GM12878 (cell line): ENCODE measurements at regions not wholly inside any gene's neighbourhood (a gene's known extent, or its start where the extent isn't known, plus 50 kb on each side); places are given as distances from the start of the nearest gene placed in this dataset.

Experiments used
- ATAC-seq: fragments of 200-7000 bp; cut with Tn5 transposase; 3 replicates; pipeline ENCODE4 v1.9.1; 2020; ENCODE audit warnings: mild to moderate bottlenecking, moderate library complexity
- BruUV-seq: library from RNA; stranded (reverse); fragments of 400-500 nt; replicated peaks from 2 replicates; lab custom pipeline; 2021; lab: Mats Ljungman, UMichigan
- CTCF ChIA-PET: fragments of 300-600 bp; sonication (Branson Sonifier 250); formaldehyde crosslinking; extraction: SDS; loops from one replicate; lab custom pipeline; 2021; ENCODE audit warnings: inconsistent platforms; lab: Yijun Ruan, JAX
- POLR2A ChIA-PET: fragments of 350-600 bp; formaldehyde crosslinking; extraction: SDS; loops from one replicate; lab custom pipeline; 2021; ENCODE audit warnings: inconsistent platforms; lab: Charles Lee
- RAD21 ChIA-PET: fragments of 300-600 bp; sonication (Branson Sonifier 250); formaldehyde crosslinking; loops from one replicate; lab custom pipeline; 2023; ENCODE audit warnings: antibody characterized with exemption; ENCODE audit not compliant: unreplicated experiment; lab: Charles Lee
- SMC1A ChIA-PET: fragments of 300-600 bp; sonication (Branson Sonifier 250); formaldehyde crosslinking; loops from one replicate; lab custom pipeline; 2023; ENCODE audit not compliant: unreplicated experiment, uncharacterized antibody; lab: Charles Lee
- DNase-seq: peaks from one replicate; pipeline ENCODE4 v3.0.0-alpha.2; 2011; ENCODE audit warnings: low read depth, low spot score
- FAIRE-seq: peaks from 3 replicates; lab custom pipeline; 2011; peaks lifted over from hg19 to GRCh38; lab: Jason Lieb, UNC
- H2AFZ ChIP-seq: 2 replicates; pipeline ENCODE4 v1.6.0; 2011; ENCODE audit warnings: low read depth, low read length, control low read depth; ENCODE audit not compliant: control insufficient read depth
- H3K27ac ChIP-seq: 2 replicates; pipeline ENCODE4 v1.5.1; 2011; ENCODE audit warnings: control low read depth; ENCODE audit not compliant: control insufficient read depth, insufficient read depth
- H3K27me3 ChIP-seq, 2 experiments: replicated peaks in 1 of 2; 2 replicates each; pipeline versions ENCODE4 v1.6.0 to v1.6.1; 2011; ENCODE audit warnings: low read length in 1 of 2; ENCODE audit not compliant: control insufficient read depth in 2 of 2, insufficient read depth in 2 of 2
- H3K36me3 ChIP-seq, 2 experiments: 2 replicates each; pipeline ENCODE4 v1.5.1; 2011; ENCODE audit warnings: low read length in 1 of 2; ENCODE audit not compliant: control insufficient read depth in 2 of 2, insufficient read depth in 2 of 2
- H3K4me1 ChIP-seq: 2 replicates; pipeline ENCODE4 v1.6.1; 2011; ENCODE audit warnings: mild to moderate bottlenecking, low read length, moderate library complexity, mixed read lengths; ENCODE audit not compliant: control insufficient read depth, insufficient read depth
- H3K4me2 ChIP-seq: 2 replicates; pipeline ENCODE4 v1.6.0; 2011; ENCODE audit warnings: control low read depth; ENCODE audit not compliant: control insufficient read depth, insufficient read depth
- H3K4me3 ChIP-seq: fragments of 200-600 bp; sonication (generic); 2 replicates; pipeline ENCODE4 v1.5.1; 2016
- H3K79me2 ChIP-seq: 2 replicates; pipeline ENCODE4 v1.6.0; 2011; ENCODE audit warnings: low read length; ENCODE audit not compliant: control insufficient read depth, insufficient read depth
- H3K9ac ChIP-seq: 2 replicates; pipeline ENCODE4 v1.8.0; 2011; ENCODE audit warnings: low read length, control low read depth, mixed read lengths; ENCODE audit not compliant: control insufficient read depth, insufficient read depth
- H3K9me3 ChIP-seq: replicated peaks from 3 replicates; pipeline ENCODE4 v1.5.1; 2011; ENCODE audit warnings: mild to moderate bottlenecking, low read length; ENCODE audit not compliant: control insufficient read depth, insufficient read depth
- H4K20me1 ChIP-seq: 2 replicates; pipeline ENCODE4 v1.6.0; 2011; ENCODE audit not compliant: control insufficient read depth, insufficient read depth
- CEBPB ChIP-seq, 2 experiments: fragments of 150-350 bp in 1 of 2; IDR thresholded peaks; 2 replicates each; pipeline ENCODE4 v1.6.1; 2012 to 2014; ENCODE audit warnings: low read depth in 2 of 2, low read length in 2 of 2, borderline replicate concordance in 1 of 2, inconsistent platforms in 1 of 2
- CHD4 ChIP-seq: fragments of 200-600 bp; sonication (generic); IDR thresholded peaks from 2 replicates; pipeline ENCODE4 v1.6.1; 2016; ENCODE audit warnings: mild to moderate bottlenecking
- CREB1 ChIP-seq: IDR thresholded peaks from 2 replicates; pipeline ENCODE4 v1.6.1; 2012; ENCODE audit warnings: low read depth, mild to moderate bottlenecking, inconsistent platforms
- ESRRA ChIP-seq: IDR thresholded peaks from 2 replicates; pipeline ENCODE4 v1.6.1; 2012; ENCODE audit warnings: mild to moderate bottlenecking, low read length, improper control_type of control experiment
- GABPA ChIP-seq: IDR thresholded peaks from 2 replicates; pipeline ENCODE4 v1.6.1; 2014; ENCODE audit warnings: antibody characterized with exemption, low read depth, mild to moderate bottlenecking, inconsistent platforms
- KAT2A ChIP-seq: conservative IDR thresholded peaks from 2 replicates; pipeline ENCODE4 v1.6.1; 2011; ENCODE audit warnings: low read depth, low read length; ENCODE audit not compliant: control insufficient read depth
- MEF2B ChIP-seq: fragments of 450-650 bp; IDR thresholded peaks from 2 replicates; pipeline ENCODE4 v1.6.1; 2018; ENCODE audit warnings: mild to moderate bottlenecking, moderate library complexity; ENCODE audit not compliant: partially characterized antibody, poor library complexity, severe bottlenecking
- NFYA ChIP-seq: IDR thresholded peaks from 2 replicates; pipeline ENCODE4 v1.6.1; 2011; ENCODE audit warnings: low read depth, mild to moderate bottlenecking, low read length, improper control_type of control experiment, borderline replicate concordance
- POLR2A ChIP-seq: IDR thresholded peaks from 2 replicates; pipeline ENCODE4 v1.6.1; 2011; ENCODE audit warnings: low read depth, mild to moderate bottlenecking, low read length
- SRF ChIP-seq, 2 experiments: IDR thresholded peaks; 2 replicates each; pipeline ENCODE4 v1.6.1; 2011; ENCODE audit warnings: low read depth in 2 of 2, low read length in 2 of 2, mild to moderate bottlenecking in 1 of 2, moderate library complexity in 1 of 2
- STAT1 ChIP-seq: fragments of 450-650 bp; conservative IDR thresholded peaks from 2 replicates; pipeline ENCODE4 v1.6.1; 2014; ENCODE audit warnings: antibody characterized with exemption, mild to moderate bottlenecking
- TCF3 ChIP-seq: IDR thresholded peaks from 2 replicates; pipeline ENCODE4 v1.6.1; 2012; ENCODE audit warnings: low read depth, mild to moderate bottlenecking, low read length, borderline replicate concordance; ENCODE audit not compliant: insufficient read depth
- ZNF274 ChIP-seq: IDR thresholded peaks from one replicate; pipeline ENCODE4 v1.8.0; 2011; ENCODE audit not compliant: insufficient read length, insufficient read depth
- ZNF592 ChIP-seq: fragments of 450-650 bp; IDR thresholded peaks from 2 replicates; pipeline ENCODE4 v1.6.1; 2017; ENCODE audit warnings: mild to moderate bottlenecking, moderate library complexity
- WGBS: methylation state at CpG from one replicate; pipeline ENCODE4 v1.1.6; 2016; ENCODE audit warnings: low lambda C conversion rate; ENCODE audit not compliant: insufficient replicate concordance, insufficient coverage; ENCODE audit errors: missing lambda C conversion rate; 5-methylcytosine and 5-hydroxymethylcytosine counted together
- in situ Hi-C: fragments of 300-500 bp; cut with MboI; formaldehyde crosslinking; loops from 9 replicates; pipeline ENCODE4 v1.14.3; 2018; ENCODE audit warnings: mixed read lengths
- intact Hi-C: fragments of 100-400 bp; cut with micrococcal nuclease; formaldehyde crosslinking; loops from one replicate; pipeline ENCODE4 v1.14.2; 2022; ENCODE audit not compliant: unreplicated experiment
- TF ChIP-seq, protein P1 (sequence below): IDR thresholded peaks from 2 replicates; pipeline ENCODE4 v1.6.1; 2011; ENCODE audit warnings: mild to moderate bottlenecking, low read depth, low read length, moderate library complexity; ENCODE audit not compliant: insufficient replicate concordance
- TF ChIP-seq, protein P2 (sequence below): IDR thresholded peaks from 2 replicates; pipeline ENCODE4 v1.6.1; 2012; ENCODE audit warnings: mild to moderate bottlenecking, low read depth, low read length

DNA sequence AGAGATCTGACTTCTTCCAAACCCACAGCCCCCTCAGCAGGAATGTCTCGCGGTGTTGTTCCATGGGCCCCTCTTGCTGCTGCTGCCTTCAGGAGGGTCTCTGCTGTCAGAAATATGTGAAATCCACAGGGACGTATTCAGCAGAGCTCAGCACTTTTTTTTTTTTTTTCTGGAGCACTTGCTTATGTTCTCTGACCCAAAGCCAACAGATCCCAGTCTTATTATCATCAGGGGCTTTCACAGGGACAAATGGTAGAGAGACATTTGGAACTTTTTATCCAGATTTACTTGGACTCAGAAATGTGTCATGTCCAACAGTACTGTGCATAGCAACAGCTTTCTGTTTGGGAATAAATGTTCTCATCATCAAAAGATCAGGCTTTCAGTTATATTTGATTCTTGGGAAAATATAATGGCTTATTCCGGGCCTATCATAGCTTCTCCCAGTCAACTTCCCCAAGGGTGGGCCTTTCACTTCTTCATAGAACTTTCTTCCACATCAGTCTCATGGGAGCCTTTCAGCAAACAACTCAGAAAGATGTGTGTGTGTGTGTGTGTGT is 332.7 kb downstream of the ZNF536 start:
- FAIRE-seq: no peak
- BruUV-seq: no TSS peak
- no peaks in the 10 kb centered on the region; the same call in 2 of the 3 replicates for H3K9me3 ChIP-seq
- intact Hi-C loops: no loop called here
- no peak overlapping the region for H3K27ac ChIP-seq
- TF ChIP-seq, protein P1, sequence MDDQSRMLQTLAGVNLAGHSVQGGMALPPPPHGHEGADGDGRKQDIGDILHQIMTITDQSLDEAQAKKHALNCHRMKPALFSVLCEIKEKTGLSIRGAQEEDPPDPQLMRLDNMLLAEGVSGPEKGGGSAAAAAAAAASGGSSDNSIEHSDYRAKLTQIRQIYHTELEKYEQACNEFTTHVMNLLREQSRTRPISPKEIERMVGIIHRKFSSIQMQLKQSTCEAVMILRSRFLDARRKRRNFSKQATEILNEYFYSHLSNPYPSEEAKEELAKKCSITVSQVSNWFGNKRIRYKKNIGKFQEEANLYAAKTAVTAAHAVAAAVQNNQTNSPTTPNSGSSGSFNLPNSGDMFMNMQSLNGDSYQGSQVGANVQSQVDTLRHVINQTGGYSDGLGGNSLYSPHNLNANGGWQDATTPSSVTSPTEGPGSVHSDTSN: no peak
- no peak for TF ChIP-seq ZNF274
- no peak for TF ChIP-seq MEF2B
- TF ChIP-seq TCF3: no peak
- TF ChIP-seq, protein P2, sequence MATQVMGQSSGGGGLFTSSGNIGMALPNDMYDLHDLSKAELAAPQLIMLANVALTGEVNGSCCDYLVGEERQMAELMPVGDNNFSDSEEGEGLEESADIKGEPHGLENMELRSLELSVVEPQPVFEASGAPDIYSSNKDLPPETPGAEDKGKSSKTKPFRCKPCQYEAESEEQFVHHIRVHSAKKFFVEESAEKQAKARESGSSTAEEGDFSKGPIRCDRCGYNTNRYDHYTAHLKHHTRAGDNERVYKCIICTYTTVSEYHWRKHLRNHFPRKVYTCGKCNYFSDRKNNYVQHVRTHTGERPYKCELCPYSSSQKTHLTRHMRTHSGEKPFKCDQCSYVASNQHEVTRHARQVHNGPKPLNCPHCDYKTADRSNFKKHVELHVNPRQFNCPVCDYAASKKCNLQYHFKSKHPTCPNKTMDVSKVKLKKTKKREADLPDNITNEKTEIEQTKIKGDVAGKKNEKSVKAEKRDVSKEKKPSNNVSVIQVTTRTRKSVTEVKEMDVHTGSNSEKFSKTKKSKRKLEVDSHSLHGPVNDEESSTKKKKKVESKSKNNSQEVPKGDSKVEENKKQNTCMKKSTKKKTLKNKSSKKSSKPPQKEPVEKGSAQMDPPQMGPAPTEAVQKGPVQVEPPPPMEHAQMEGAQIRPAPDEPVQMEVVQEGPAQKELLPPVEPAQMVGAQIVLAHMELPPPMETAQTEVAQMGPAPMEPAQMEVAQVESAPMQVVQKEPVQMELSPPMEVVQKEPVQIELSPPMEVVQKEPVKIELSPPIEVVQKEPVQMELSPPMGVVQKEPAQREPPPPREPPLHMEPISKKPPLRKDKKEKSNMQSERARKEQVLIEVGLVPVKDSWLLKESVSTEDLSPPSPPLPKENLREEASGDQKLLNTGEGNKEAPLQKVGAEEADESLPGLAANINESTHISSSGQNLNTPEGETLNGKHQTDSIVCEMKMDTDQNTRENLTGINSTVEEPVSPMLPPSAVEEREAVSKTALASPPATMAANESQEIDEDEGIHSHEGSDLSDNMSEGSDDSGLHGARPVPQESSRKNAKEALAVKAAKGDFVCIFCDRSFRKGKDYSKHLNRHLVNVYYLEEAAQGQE: no peak
- no peak for TF ChIP-seq ESRRA
- TF ChIP-seq KAT2A: no peak
- no peak for TF ChIP-seq STAT1
- no peak for TF ChIP-seq CREB1
- no peak for TF ChIP-seq CEBPB (IDR thresholded peaks at IDR 0.05; ENCODE audit: borderline replicate concordance in 1 of 2, low read depth in 2 of 2, low read length in 2 of 2)
- no peak for TF ChIP-seq SRF (IDR thresholded peaks at IDR 0.05; ENCODE audit: low read depth in 2 of 2, low read length in 2 of 2)
- no peak for TF ChIP-seq GABPA
- TF ChIP-seq ZNF592: no peak
- no peak for TF ChIP-seq CHD4
- no peak for TF ChIP-seq POLR2A
- no peak for TF ChIP-seq NFYA
- no peak overlapping the region for H3K9ac ChIP-seq
- 70% methylated on average over 4 of the region's 4 CpGs for WGBS
- no peaks in the 10 kb centered on the region for H3K36me3 ChIP-seq
- no peak overlapping the region for H2AFZ ChIP-seq
- DNase-seq: no peak
- ATAC-seq: no peak
- no peaks in the 10 kb centered on the region for H3K27me3 ChIP-seq
- no peak overlapping the region for H3K4me2 ChIP-seq
- no peak overlapping the region for H3K4me3 ChIP-seq
- no peaks in the 10 kb centered on the region for H4K20me1 ChIP-seq
- SMC1A ChIA-PET: interaction anchor here (1.3 kb wide), 1 partner anchor 9 kb away, joined by 3 read pairs; no protein-coding TSS in a partner anchor
- no peaks in the 10 kb centered on the region for H3K79me2 ChIP-seq
- in situ Hi-C loops: no loop called here
- POLR2A ChIA-PET: no interaction called here
- CTCF ChIA-PET: interaction anchor here (1.2 kb wide), 1 partner anchor 22 kb away, joined by 4 read pairs; no protein-coding TSS in a partner anchor
- H3K4me1 ChIP-seq: no peaks in the 10 kb centered on the region
- RAD21 ChIA-PET: no interaction called here
